ENCODE measurements at regions not wholly inside any gene's neighbourhood (a gene's known extent, or its start where the extent isn't known, plus 50 kb on each side); places are given as distances from the start of the nearest gene placed in this dataset.
A peak's percentile ranks its signal among the peaks of the same experiment; 100 is the strongest.

GRCh38 chr2:5818961-5819600 lies 126.9 kb downstream of the SOX11 start:
- H3K4me3 Mint-ChIP-seq (ENCODE audit: unreplicated experiment) = no peak overlapping the region
- FAIRE-seq (no peak), DNase-seq (ENCODE audit: low read depth) (peak; percentile 9)
- H3K36me3 Mint-ChIP-seq (ENCODE audit: low read depth, unreplicated experiment) = no peaks in the 10 kb centered on the region
- no peak overlapping the region for H3K27ac ChIP-seq (ENCODE audit: low read depth, low read length)
- TF ChIP-seq CTCF (IDR thresholded peaks at IDR 0.05; ENCODE audit: insufficient read depth, low read depth, low read length) (no peak), EZH2 (IDR thresholded peaks at IDR 0.05; ENCODE audit: insufficient read depth, low read length) (no peak)
- H2AFZ ChIP-seq (ENCODE audit: low read depth, low read length) = no peak overlapping the region
- no peaks in the 10 kb centered on the region for H3K27me3 ChIP-seq (ENCODE audit: insufficient read depth, low read length)
- H3K36me3 ChIP-seq (ENCODE audit: insufficient read depth, low read length) = no peaks in the 10 kb centered on the region
- no peaks in the 10 kb centered on the region for H3K9me3 Mint-ChIP-seq (ENCODE audit: unreplicated experiment)
- no peak overlapping the region for H3K9ac ChIP-seq (ENCODE audit: low read length)
- no peaks in the 10 kb centered on the region for H3K27me3 Mint-ChIP-seq (ENCODE audit: low read depth, unreplicated experiment)
- no peaks in the 10 kb centered on the region for H3K4me1 ChIP-seq (ENCODE audit: insufficient read depth, low read length)
- H3K79me2 ChIP-seq (ENCODE audit: insufficient read depth, low read length) = no peaks in the 10 kb centered on the region
- no peaks in the 10 kb centered on the region for H3K9me3 ChIP-seq (ENCODE audit: insufficient read depth, low read depth, low read length)
- no peak overlapping the region for H3K27ac Mint-ChIP-seq (ENCODE audit: unreplicated experiment)
- H3K4me3 ChIP-seq (ENCODE audit: insufficient read depth, low read depth, low read length) = no peak overlapping the region
- no peaks in the 10 kb centered on the region for H4K20me1 ChIP-seq (ENCODE audit: insufficient read depth, low read length)
- H3K4me1 Mint-ChIP-seq (ENCODE audit: low read depth, unreplicated experiment) = no peaks in the 10 kb centered on the region
- no peak overlapping the region for H3K4me2 ChIP-seq (ENCODE audit: low read length)

- Histone ChIP-seq H3K4me3 (ENCODE audit: insufficient read depth, low read depth, low read length) (no peak overlapping the region), H3K27me3 (ENCODE audit: insufficient read depth, low read length) (no peaks in the 10 kb centered on the region), H3K79me2 (ENCODE audit: insufficient read depth, low read length) (no peaks in the 10 kb centered on the region), H3K36me3 (ENCODE audit: insufficient read depth, low read length) (no peaks in the 10 kb centered on the region), H3K4me2 (ENCODE audit: low read length) (no peak overlapping the region), H2AFZ (ENCODE audit: low read depth, low read length) (no peak overlapping the region), H4K20me1 (ENCODE audit: insufficient read depth, low read length) (no peaks in the 10 kb centered on the region), H3K9me3 (ENCODE audit: insufficient read depth, low read depth, low read length) (no peaks in the 10 kb centered on the region), H3K9ac (ENCODE audit: low read length) (no peak overlapping the region), H3K4me1 (ENCODE audit: insufficient read depth, low read length) (no peaks in the 10 kb centered on the region), H3K27ac (ENCODE audit: low read depth, low read length) (no peak overlapping the region)
- no peak for DNase-seq (ENCODE audit: low read depth)
- no peaks in the 10 kb centered on the region for H3K4me1 Mint-ChIP-seq (ENCODE audit: low read depth, unreplicated experiment)
- H3K4me3 Mint-ChIP-seq (ENCODE audit: unreplicated experiment) = no peak overlapping the region
- H3K27ac Mint-ChIP-seq (ENCODE audit: unreplicated experiment) = no peak overlapping the region
- no peaks in the 10 kb centered on the region for H3K36me3 Mint-ChIP-seq (ENCODE audit: low read depth, unreplicated experiment)
- no peaks in the 10 kb centered on the region for H3K27me3 Mint-ChIP-seq (ENCODE audit: low read depth, unreplicated experiment)
- no peak for FAIRE-seq
- TF ChIP-seq EZH2 (IDR thresholded peaks at IDR 0.05; ENCODE audit: insufficient read depth, low read length) (no peak), CTCF (IDR thresholded peaks at IDR 0.05; ENCODE audit: insufficient read depth, low read depth, low read length) (no peak)
- peaks cover 6% of the 10 kb centered on the region for H3K9me3 Mint-ChIP-seq (ENCODE audit: unreplicated experiment)
Measured at GRCh38 chr2:5824126-5824525, 131.9 kb downstream of the SOX11 start.

- H3K4me1 Mint-ChIP-seq (ENCODE audit: low read depth, unreplicated experiment) = no peaks in the 10 kb centered on the region
- no peak for DNase-seq (ENCODE audit: low read depth)
- Histone ChIP-seq H3K4me2 (ENCODE audit: low read length) (no peak overlapping the region), H3K9ac (ENCODE audit: low read length) (no peak overlapping the region), H3K79me2 (ENCODE audit: insufficient read depth, low read length) (no peaks in the 10 kb centered on the region), H2AFZ (ENCODE audit: low read depth, low read length) (no peak overlapping the region), H3K4me1 (ENCODE audit: insufficient read depth, low read length) (no peaks in the 10 kb centered on the region), H3K27ac (ENCODE audit: low read depth, low read length) (no peak overlapping the region), H3K4me3 (ENCODE audit: insufficient read depth, low read depth, low read length) (no peak overlapping the region), H4K20me1 (ENCODE audit: insufficient read depth, low read length) (no peaks in the 10 kb centered on the region), H3K36me3 (ENCODE audit: insufficient read depth, low read length) (no peaks in the 10 kb centered on the region), H3K27me3 (ENCODE audit: insufficient read depth, low read length) (no peaks in the 10 kb centered on the region), H3K9me3 (ENCODE audit: insufficient read depth, low read depth, low read length) (no peaks in the 10 kb centered on the region)
- no peak for TF ChIP-seq EZH2 (IDR thresholded peaks at IDR 0.05; ENCODE audit: insufficient read depth, low read length)
- TF ChIP-seq CTCF (IDR thresholded peaks at IDR 0.05; ENCODE audit: insufficient read depth, low read depth, low read length) = no peak
- no peaks in the 10 kb centered on the region for H3K36me3 Mint-ChIP-seq (ENCODE audit: low read depth, unreplicated experiment)
- FAIRE-seq = no peak
- H3K4me3 Mint-ChIP-seq (ENCODE audit: unreplicated experiment) = no peak overlapping the region
- H3K27me3 Mint-ChIP-seq (ENCODE audit: low read depth, unreplicated experiment) = peaks cover 6% of the 10 kb centered on the region
- H3K27ac Mint-ChIP-seq (ENCODE audit: unreplicated experiment) = no peak overlapping the region
- peaks cover 6% of the 10 kb centered on the region for H3K9me3 Mint-ChIP-seq (ENCODE audit: unreplicated experiment)
Measured at GRCh38 chr2:5825686-5826085, 133.5 kb downstream of the SOX11 start.
